TTC549 (cell line): ENCODE measurements at regions not wholly inside any gene's neighbourhood (a gene's known extent, or its start where the extent isn't known, plus 50 kb on each side); places are given as distances from the start of the nearest gene placed in this dataset.
"Not testable (repeated sequence)": the region's sequence is repeated elsewhere in the genome, so short reads cannot be mapped to it uniquely, and the experiment has no call there.

Source experiments
- FAIRE-seq: peaks from 2 replicates; lab custom pipeline; 2012; peaks lifted over from hg19 to GRCh38; lab: Jason Lieb, UNC

GRCh38 chr4:178174756-178175155 lies 732.5 kb upstream of the AGA start:
- FAIRE-seq: no peak

- FAIRE-seq: no peak
Observed at GRCh38 chr4:178185517-178185916, 743.3 kb upstream of the AGA start.

- FAIRE-seq: no peak
Observed at GRCh38 chr4:178192611-178193010, 750.4 kb upstream of the AGA start.

GRCh38 chr4:178196751-178197374 lies 754.6 kb upstream of the AGA start:
- FAIRE-seq: no peak

GRCh38 chr4:178198691-178199090 lies 756.5 kb upstream of the AGA start:
- no peak for FAIRE-seq

- FAIRE-seq: no peak
Observed at GRCh38 chr4:178202422-178202821, 760.2 kb upstream of the AGA start.

GRCh38 chr4:178205826-178206225 lies 763.6 kb upstream of the AGA start:
- FAIRE-seq: no peak

- no peak for FAIRE-seq
Observed at GRCh38 chr4:178215309-178215708, 773.1 kb upstream of the AGA start.

- FAIRE-seq: no peak
Observed at GRCh38 chr4:178215763-178216162, 773.5 kb upstream of the AGA start.

GRCh38 chr4:178226421-178226820 lies 784.2 kb upstream of the AGA start:
- FAIRE-seq: not testable (repeated sequence)

- no peak for FAIRE-seq
Observed at GRCh38 chr4:178233906-178234305, 791.7 kb upstream of the AGA start.

GRCh38 chr4:178240891-178241290 lies 798.7 kb upstream of the AGA start:
- no peak for FAIRE-seq

- no peak for FAIRE-seq
Observed at GRCh38 chr4:178241601-178242118, 799.4 kb upstream of the AGA start.

- no peak for FAIRE-seq
Observed at GRCh38 chr4:178242655-178243054, 800.4 kb upstream of the AGA start.

GRCh38 chr4:178244785-178245184 lies 802.5 kb upstream of the AGA start:
- FAIRE-seq: no peak

GRCh38 chr4:178255172-178255571 lies 812.9 kb upstream of the AGA start:
- no peak for FAIRE-seq

GRCh38 chr4:178258603-178259002 lies 816.4 kb upstream of the AGA start:
- no peak for FAIRE-seq

GRCh38 chr4:178259566-178259965 lies 817.3 kb upstream of the AGA start:
- no peak for FAIRE-seq

- no peak for FAIRE-seq
Observed at GRCh38 chr4:178264001-178264400, 821.8 kb upstream of the AGA start.

- no peak for FAIRE-seq
Observed at GRCh38 chr4:178271386-178271785, 829.1 kb upstream of the AGA start.

- FAIRE-seq: no peak
Observed at GRCh38 chr4:178273168-178273567, 830.9 kb upstream of the AGA start.

- FAIRE-seq: no peak
Observed at GRCh38 chr4:178275671-178276360, 833.6 kb upstream of the AGA start.

GRCh38 chr4:178280362-178280761 lies 838.1 kb upstream of the AGA start:
- FAIRE-seq: no peak

GRCh38 chr4:178288462-178288861 lies 846.2 kb upstream of the AGA start:
- no peak for FAIRE-seq
